H9 (cell line): ENCODE measurements at regions not wholly inside any gene's neighbourhood (a gene's known extent, or its start where the extent isn't known, plus 50 kb on each side); places are given as distances from the start of the nearest gene placed in this dataset.

Source experiments
- DNase-seq: peaks from one replicate; pipeline ENCODE4 v3.0.0-alpha.2; 2017
- H2AFZ ChIP-seq: one replicate; pipeline ENCODE4 v1.6.1; 2013; ENCODE audit warnings: mild to moderate bottlenecking, low read length, control low read depth, moderate library complexity
- H2AK5ac ChIP-seq: 2 replicates; pipeline ENCODE4 v1.6.1; 2013; ENCODE audit warnings: low read length, control low read depth, mixed read lengths; ENCODE audit not compliant: insufficient read length
- H2BK120ac ChIP-seq: one replicate; pipeline ENCODE4 v1.6.1; 2013; ENCODE audit warnings: low read depth, mild to moderate bottlenecking, low read length, control low read depth, inconsistent platforms; ENCODE audit not compliant: poor library complexity, severe bottlenecking
- H2BK12ac ChIP-seq: 2 replicates; pipeline ENCODE4 v1.6.1; 2013; ENCODE audit warnings: low read length, control low read depth, mixed read lengths, low read depth; ENCODE audit not compliant: insufficient read length
- H2BK15ac ChIP-seq: 2 replicates; pipeline ENCODE4 v1.6.1; 2013; ENCODE audit warnings: low read depth, low read length, control low read depth
- H2BK20ac ChIP-seq: one replicate; pipeline ENCODE4 v1.6.1; 2013; ENCODE audit warnings: low read depth, mild to moderate bottlenecking, low read length, control low read depth, inconsistent platforms; ENCODE audit not compliant: poor library complexity, severe bottlenecking
- H2BK5ac ChIP-seq: 2 replicates; pipeline ENCODE4 v1.6.1; 2013; ENCODE audit warnings: low read length, control low read depth, mixed read lengths; ENCODE audit not compliant: insufficient read length
- H3K14ac ChIP-seq: 2 replicates; pipeline ENCODE4 v1.6.1; 2013; ENCODE audit warnings: low read length, control low read depth; ENCODE audit not compliant: insufficient read depth
- H3K18ac ChIP-seq: 2 replicates; pipeline ENCODE4 v1.6.1; 2013; ENCODE audit warnings: low read depth, mild to moderate bottlenecking, mixed read lengths, low read length, control low read depth; ENCODE audit not compliant: insufficient read length
- H3K23ac ChIP-seq: 2 replicates; pipeline ENCODE4 v1.6.1; 2013; ENCODE audit warnings: low read length, control low read depth, mixed read lengths, low read depth; ENCODE audit not compliant: insufficient read length
- H3K23me2 ChIP-seq: 2 replicates; pipeline ENCODE4 v1.6.1; 2013; ENCODE audit warnings: low read depth, mild to moderate bottlenecking, mixed read lengths, low read length, control low read depth; ENCODE audit not compliant: insufficient read length, poor library complexity, severe bottlenecking
- H3K27ac ChIP-seq: 2 replicates; pipeline ENCODE4 v1.5.1; 2013; ENCODE audit warnings: low read length, control low read depth, mixed read lengths, low read depth; ENCODE audit not compliant: insufficient read length
- H3K27me3 ChIP-seq: 2 replicates; pipeline ENCODE4 v1.6.1; 2013; ENCODE audit warnings: low read length, control low read depth, inconsistent platforms; ENCODE audit not compliant: insufficient read depth
- H3K4ac ChIP-seq: 2 replicates; pipeline ENCODE4 v1.6.1; 2013; ENCODE audit warnings: low read depth, mild to moderate bottlenecking, control low read depth, inconsistent platforms, low read length, moderate library complexity
- H3K4me1 ChIP-seq: 2 replicates; pipeline ENCODE4 v1.6.1; 2013; ENCODE audit warnings: low read length, control low read depth, inconsistent platforms; ENCODE audit not compliant: insufficient read depth
- H3K4me2 ChIP-seq: 2 replicates; pipeline ENCODE4 v1.6.1; 2013; ENCODE audit warnings: low read length, control low read depth, mixed read lengths; ENCODE audit not compliant: insufficient read length, insufficient read depth
- H3K56ac ChIP-seq: 2 replicates; pipeline ENCODE4 v1.6.1; 2013; ENCODE audit warnings: low read depth, mild to moderate bottlenecking, mixed read lengths, low read length, control low read depth; ENCODE audit not compliant: insufficient read length
- H3K79me1 ChIP-seq: 2 replicates; pipeline ENCODE4 v1.6.1; 2013; ENCODE audit warnings: low read depth, mild to moderate bottlenecking, moderate library complexity, low read length, control low read depth, inconsistent platforms; ENCODE audit not compliant: insufficient read depth, poor library complexity, severe bottlenecking
- H3K79me2 ChIP-seq: 2 replicates; pipeline ENCODE4 v1.6.1; 2013; ENCODE audit warnings: low read length, control low read depth, inconsistent platforms; ENCODE audit not compliant: insufficient read depth
- H3K9ac ChIP-seq: 2 replicates; pipeline ENCODE4 v1.6.1; 2013; ENCODE audit warnings: low read length, control low read depth, mixed read lengths; ENCODE audit not compliant: insufficient read length; ENCODE audit errors: extremely low read depth
- H3K9me3 ChIP-seq: one replicate; pipeline ENCODE4 v1.6.1; 2013; ENCODE audit warnings: low read depth, low read length, inconsistent platforms; ENCODE audit not compliant: control insufficient read depth
- H3T11ph ChIP-seq: one replicate; pipeline ENCODE4 v1.6.1; 2013; ENCODE audit warnings: mild to moderate bottlenecking, low read length, control low read depth, inconsistent platforms
- H4K20me1 ChIP-seq: one replicate; pipeline ENCODE4 v1.6.1; 2013; ENCODE audit not compliant: control insufficient read depth, insufficient read length, insufficient read depth
- H4K5ac ChIP-seq: 2 replicates; pipeline ENCODE4 v1.6.1; 2013; ENCODE audit warnings: low read depth, mild to moderate bottlenecking, mixed read lengths, low read length, control low read depth; ENCODE audit not compliant: insufficient read length
- H4K8ac ChIP-seq: replicated peaks from 2 replicates; pipeline ENCODE4 v1.6.1; 2013; ENCODE audit warnings: low read length, control low read depth, mixed read lengths, low read depth; ENCODE audit not compliant: insufficient read length
- H4K91ac ChIP-seq: 2 replicates; pipeline ENCODE4 v1.6.1; 2013; ENCODE audit warnings: low read depth, mild to moderate bottlenecking, moderate library complexity, mixed read lengths, low read length, control low read depth; ENCODE audit not compliant: insufficient read length
- H3K27ac Mint-ChIP-seq, 3 experiments: 2 replicates in 2 of 3; 3 replicates in 1 of 3; pipeline ENCODE4 v1.8.0; 2020 to 2021; ENCODE audit warnings: mixed read lengths in 3 of 3, mild to moderate bottlenecking in 1 of 3, moderate library complexity in 1 of 3
- H3K27me3 Mint-ChIP-seq: 2 replicates; pipeline ENCODE4 v1.8.0; 2021; ENCODE audit warnings: low read depth, mild to moderate bottlenecking, moderate library complexity, mixed read lengths
- H3K36me3 Mint-ChIP-seq, 3 experiments: 2 replicates in 2 of 3; 3 replicates in 1 of 3; pipeline ENCODE4 v1.8.0; 2020 to 2021; ENCODE audit warnings: low read depth in 3 of 3, mixed read lengths in 3 of 3; ENCODE audit not compliant: insufficient read depth in 1 of 3
- H3K4me1 Mint-ChIP-seq, 2 experiments: 2 replicates each; pipeline ENCODE4 v1.8.0; 2020; ENCODE audit warnings: mixed read lengths in 2 of 2
- H3K4me3 Mint-ChIP-seq, 2 experiments: 2 replicates in 1 of 2; 3 replicates in 1 of 2; pipeline ENCODE4 v1.8.0; 2020 to 2021; ENCODE audit warnings: mild to moderate bottlenecking in 2 of 2, mixed read lengths in 2 of 2, moderate library complexity in 1 of 2
- H3K9me3 Mint-ChIP-seq, 2 experiments: 2 replicates in 1 of 2; 3 replicates in 1 of 2; pipeline ENCODE4 v1.8.0; 2020; ENCODE audit warnings: mild to moderate bottlenecking in 2 of 2, mixed read lengths in 2 of 2, moderate library complexity in 1 of 2
- CTCF ChIP-seq: fragments of 200-600 bp; sonication (generic); conservative IDR thresholded peaks from 3 replicates; pipeline ENCODE4 v1.8.0; 2021; ENCODE audit warnings: antibody characterized with exemption, mild to moderate bottlenecking
- WGBS: extraction: QIAGEN DNeasy Blood & Tissue Kit; methylation state at CpG from one replicate; pipeline ENCODE4 v1.1.7; 2013; ENCODE audit warnings: missing lambda C conversion rate, low lambda C conversion rate, mixed read lengths; ENCODE audit not compliant: insufficient read length; ENCODE audit errors: extremely low coverage; 5-methylcytosine and 5-hydroxymethylcytosine counted together

GRCh38 chr15:39145854-39146625, 434.8 kb upstream of the THBS1 start:
- H3K14ac ChIP-seq, result no peak overlapping the region
- no peaks in the 10 kb centered on the region for H3K23me2 ChIP-seq
- Mint-ChIP-seq H3K27me3 (no peaks in the 10 kb centered on the region), H3K9me3 (no peaks in the 10 kb centered on the region), H3K4me1 (peaks cover 0 to 3% of the 10 kb centered on the region in 2 experiments; a peak in 1 of 4 replicates), H3K4me3 (no peak overlapping the region), H3K27ac (no peak overlapping the region), H3K36me3 (no peaks in the 10 kb centered on the region)
- no peaks in the 10 kb centered on the region for H3K4me1 ChIP-seq
- H3K9me3 ChIP-seq, result no peaks in the 10 kb centered on the region
- H3K79me2 ChIP-seq, result no peaks in the 10 kb centered on the region
- H3K4ac ChIP-seq, result no peak overlapping the region
- no peak overlapping the region for H2BK5ac ChIP-seq
- H4K91ac ChIP-seq, result no peak overlapping the region
- H3K9ac ChIP-seq, result no peak overlapping the region
- DNase-seq, result no peak
- H2BK120ac ChIP-seq, result no peak overlapping the region
- WGBS, result no CpG with 5 or more reads among the region's 2 CpGs
- H2AFZ ChIP-seq, result no peak overlapping the region
- H2BK12ac ChIP-seq, result no peak overlapping the region
- H2AK5ac ChIP-seq, result no peak overlapping the region
- no peaks in the 10 kb centered on the region for H4K20me1 ChIP-seq
- H3K27ac ChIP-seq, result no peak overlapping the region
- H3K56ac ChIP-seq, result no peak overlapping the region
- no peak for TF ChIP-seq CTCF
- no peak overlapping the region for H4K8ac ChIP-seq
- no peak overlapping the region for H4K5ac ChIP-seq
- no peaks in the 10 kb centered on the region for H3K79me1 ChIP-seq
- H3K4me2 ChIP-seq, result no peak overlapping the region
- no peak overlapping the region for H2BK20ac ChIP-seq
- no peak overlapping the region for H3K18ac ChIP-seq
- no peak overlapping the region for H3T11ph ChIP-seq
- no peak overlapping the region for H3K23ac ChIP-seq
- no peaks in the 10 kb centered on the region for H3K27me3 ChIP-seq
- H2BK15ac ChIP-seq, result no peak overlapping the region
